AG09309 (cell line): ENCODE measurements at regions not wholly inside any gene's neighbourhood (a gene's known extent, or its start where the extent isn't known, plus 50 kb on each side); places are given as distances from the start of the nearest gene placed in this dataset.
"Not testable (repeated sequence)": the region's sequence is repeated elsewhere in the genome, so short reads cannot be mapped to it uniquely, and the experiment has no call there.

ENCODE experiments used
- DNase-seq: peaks from one replicate; pipeline ENCODE4 v3.0.0-alpha.2; 2010; ENCODE audit warnings: low read depth
- H3K4me3 ChIP-seq: 2 replicates; pipeline ENCODE4 v1.5.1; 2011; ENCODE audit warnings: mild to moderate bottlenecking, low read depth, low read length, moderate library complexity; ENCODE audit not compliant: control insufficient read depth
- TF ChIP-seq, protein P1 (sequence below): IDR thresholded peaks from 2 replicates; pipeline ENCODE4 v1.5.1; 2011; ENCODE audit warnings: mild to moderate bottlenecking, low read depth, low read length, inconsistent platforms; ENCODE audit not compliant: insufficient read depth, control insufficient read depth; ENCODE audit errors: missing control alignments

DNA sequence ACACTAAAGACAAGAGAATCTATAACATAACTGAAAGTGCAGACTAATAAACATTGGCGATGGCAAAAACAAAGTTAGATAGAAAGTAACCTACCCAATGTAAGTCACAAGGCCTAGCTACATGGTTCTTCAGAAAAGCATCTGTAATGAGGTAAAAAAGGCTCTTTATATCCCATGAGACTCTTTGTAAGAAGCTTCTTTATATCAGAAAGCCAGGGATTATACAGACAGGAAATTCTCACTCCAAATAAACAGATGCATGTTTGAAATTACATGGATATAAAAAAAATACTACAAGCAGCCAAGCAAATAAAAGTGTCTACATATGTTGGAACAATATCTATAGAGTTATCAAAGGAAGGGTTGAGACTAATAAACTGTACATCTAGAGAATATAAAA lies 284.9 kb upstream of the NRSN1 start:
- TF ChIP-seq, protein P1, sequence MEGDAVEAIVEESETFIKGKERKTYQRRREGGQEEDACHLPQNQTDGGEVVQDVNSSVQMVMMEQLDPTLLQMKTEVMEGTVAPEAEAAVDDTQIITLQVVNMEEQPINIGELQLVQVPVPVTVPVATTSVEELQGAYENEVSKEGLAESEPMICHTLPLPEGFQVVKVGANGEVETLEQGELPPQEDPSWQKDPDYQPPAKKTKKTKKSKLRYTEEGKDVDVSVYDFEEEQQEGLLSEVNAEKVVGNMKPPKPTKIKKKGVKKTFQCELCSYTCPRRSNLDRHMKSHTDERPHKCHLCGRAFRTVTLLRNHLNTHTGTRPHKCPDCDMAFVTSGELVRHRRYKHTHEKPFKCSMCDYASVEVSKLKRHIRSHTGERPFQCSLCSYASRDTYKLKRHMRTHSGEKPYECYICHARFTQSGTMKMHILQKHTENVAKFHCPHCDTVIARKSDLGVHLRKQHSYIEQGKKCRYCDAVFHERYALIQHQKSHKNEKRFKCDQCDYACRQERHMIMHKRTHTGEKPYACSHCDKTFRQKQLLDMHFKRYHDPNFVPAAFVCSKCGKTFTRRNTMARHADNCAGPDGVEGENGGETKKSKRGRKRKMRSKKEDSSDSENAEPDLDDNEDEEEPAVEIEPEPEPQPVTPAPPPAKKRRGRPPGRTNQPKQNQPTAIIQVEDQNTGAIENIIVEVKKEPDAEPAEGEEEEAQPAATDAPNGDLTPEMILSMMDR: no peak
- no peak for DNase-seq
- no peak overlapping the region for H3K4me3 ChIP-seq

DNA sequence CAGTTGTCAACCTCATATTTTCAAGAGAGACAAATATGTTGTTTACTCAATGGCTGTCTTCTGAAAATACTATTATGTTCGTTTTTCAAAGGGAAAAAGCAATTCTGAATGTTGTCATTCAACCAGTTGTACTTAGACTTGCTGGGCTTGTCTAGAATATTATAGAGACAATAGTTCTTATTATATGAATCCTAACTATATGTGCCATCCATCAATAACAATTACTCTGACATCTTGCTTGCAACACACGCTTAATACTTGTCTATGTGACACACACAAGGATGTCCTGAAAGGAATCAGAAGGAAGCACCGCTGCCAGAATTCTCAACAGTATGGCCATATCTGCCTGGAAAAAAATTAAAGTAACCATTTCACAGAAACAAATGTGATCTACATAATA lies 283.3 kb upstream of the NRSN1 start:
- H3K4me3 ChIP-seq: no peak overlapping the region
- TF ChIP-seq, protein P1: no peak
- no peak for DNase-seq

DNA sequence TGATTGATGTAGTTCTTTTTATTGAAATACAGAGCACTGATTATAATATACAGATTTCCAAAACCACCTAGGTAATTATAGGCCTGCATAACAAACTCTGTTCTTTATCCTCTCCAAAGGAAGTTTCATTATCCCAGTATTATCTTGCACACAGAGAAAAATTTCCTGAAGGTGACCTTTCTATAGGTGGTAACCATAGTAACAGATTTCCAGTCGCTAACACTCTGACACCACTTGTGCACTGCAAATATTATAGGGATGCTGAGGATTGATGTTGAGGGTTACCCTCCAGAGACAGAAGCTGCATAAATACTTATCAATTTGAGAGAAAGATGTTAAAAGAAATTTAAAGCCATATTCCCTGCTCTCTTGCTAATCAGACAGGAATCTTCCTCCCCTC lies 274.5 kb upstream of the NRSN1 start:
- no peak overlapping the region for H3K4me3 ChIP-seq
- no peak for DNase-seq
- TF ChIP-seq, protein P1: no peak

DNA sequence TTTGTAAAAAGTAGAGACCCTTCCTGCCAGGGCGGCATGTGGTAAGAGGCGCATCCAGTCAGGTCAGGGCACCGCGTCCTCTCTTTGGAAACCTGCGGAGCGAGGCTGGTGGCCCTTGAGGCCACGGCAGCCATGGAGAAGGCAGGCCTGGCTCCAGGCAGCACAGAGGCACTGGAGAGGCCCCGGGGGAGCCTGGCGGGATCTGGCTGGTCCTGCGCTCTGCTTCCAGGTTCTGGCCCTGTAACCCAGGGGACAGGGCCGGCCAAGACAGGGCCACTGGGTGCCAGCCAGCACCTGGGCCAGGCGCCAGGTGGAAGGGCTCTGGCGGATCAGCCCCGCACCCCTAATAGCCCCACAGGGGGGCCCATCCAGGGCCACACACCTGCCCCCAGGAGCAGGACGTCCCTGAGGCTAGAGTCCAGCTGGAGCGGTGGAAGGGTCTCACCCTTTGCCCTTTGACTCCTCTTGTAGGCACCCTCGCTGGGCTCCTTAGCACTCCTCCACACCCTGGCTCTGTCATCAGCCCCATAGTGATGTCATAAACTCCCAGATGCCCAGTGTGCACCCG lies 272.4 kb upstream of the NRSN1 start:
- not testable (repeated sequence) for DNase-seq, H3K4me3 ChIP-seq

DNA sequence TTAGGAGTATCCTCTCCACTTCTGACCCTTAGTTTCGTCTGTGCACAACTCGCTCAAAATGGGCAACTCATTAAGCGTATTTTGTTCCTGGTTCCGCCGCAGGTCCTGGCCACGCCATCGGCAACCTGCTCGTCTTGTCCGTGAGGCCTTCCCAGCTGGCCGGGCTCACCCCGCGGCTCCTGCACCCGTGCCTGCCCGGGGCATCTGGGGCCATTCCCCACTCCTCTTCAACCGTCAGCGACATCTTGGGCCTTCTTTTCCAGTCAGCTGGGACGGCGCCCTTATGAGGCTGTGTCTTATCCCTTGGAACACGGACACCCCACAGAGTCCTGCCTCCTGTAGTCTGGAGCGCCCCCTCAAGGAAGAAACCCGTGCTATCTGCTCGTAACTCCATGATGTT lies 271.9 kb upstream of the NRSN1 start:
- not testable (repeated sequence) for DNase-seq, H3K4me3 ChIP-seq

DNA sequence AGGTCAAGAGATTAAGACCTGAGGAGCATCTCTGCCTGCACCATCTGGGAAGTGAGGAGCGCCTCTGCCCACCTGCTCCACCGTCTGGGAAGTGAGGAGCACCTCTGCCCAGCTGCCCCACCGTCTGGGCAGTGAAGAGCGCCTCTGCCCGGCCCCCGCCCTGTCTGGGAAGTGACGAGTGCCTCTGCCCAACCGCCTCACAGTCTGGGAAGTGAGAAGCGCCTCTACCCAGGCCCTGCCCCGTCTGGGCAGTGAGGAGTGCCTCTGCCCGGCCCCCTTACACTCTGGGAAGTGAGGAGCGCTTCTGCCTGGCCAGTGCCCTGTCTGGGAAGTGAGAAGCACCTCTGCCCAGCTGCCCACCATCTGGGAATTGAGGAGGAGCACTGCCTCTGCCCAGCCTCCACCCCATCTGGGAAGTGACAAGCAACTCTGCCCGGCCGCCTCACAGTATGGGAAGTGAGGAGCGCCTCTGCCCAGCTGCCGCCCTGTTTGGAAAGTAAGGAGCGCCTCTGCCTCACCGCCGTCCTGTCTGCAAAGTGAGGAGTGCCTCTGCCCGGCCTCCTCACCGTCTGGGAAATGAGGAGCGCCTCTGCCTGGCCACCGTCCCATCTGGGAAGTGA lies 270.4 kb upstream of the NRSN1 start:
- TF ChIP-seq, protein P1: no peak
- no peak for DNase-seq
- no peak overlapping the region for H3K4me3 ChIP-seq

DNA sequence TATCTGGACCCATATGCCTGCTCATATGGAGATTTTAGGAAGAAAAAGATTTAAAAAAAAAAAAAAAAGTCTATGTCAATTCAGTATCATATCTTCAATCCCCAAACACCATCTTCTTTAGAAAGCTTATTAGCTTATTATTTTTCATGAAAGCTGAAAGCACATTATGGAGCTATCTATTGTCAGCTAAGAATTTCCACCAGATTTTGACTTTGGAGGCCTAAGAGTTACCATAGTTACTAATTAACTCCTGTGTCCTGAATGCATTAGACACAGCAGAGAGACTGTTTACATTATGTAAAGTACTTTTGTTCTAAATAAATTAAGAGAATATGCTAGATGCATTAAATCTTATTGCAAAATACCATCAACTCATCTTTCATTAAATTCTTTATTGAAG lies 255.5 kb upstream of the NRSN1 start:
- no peak overlapping the region for H3K4me3 ChIP-seq
- DNase-seq: no peak
- TF ChIP-seq, protein P1: no peak

DNA sequence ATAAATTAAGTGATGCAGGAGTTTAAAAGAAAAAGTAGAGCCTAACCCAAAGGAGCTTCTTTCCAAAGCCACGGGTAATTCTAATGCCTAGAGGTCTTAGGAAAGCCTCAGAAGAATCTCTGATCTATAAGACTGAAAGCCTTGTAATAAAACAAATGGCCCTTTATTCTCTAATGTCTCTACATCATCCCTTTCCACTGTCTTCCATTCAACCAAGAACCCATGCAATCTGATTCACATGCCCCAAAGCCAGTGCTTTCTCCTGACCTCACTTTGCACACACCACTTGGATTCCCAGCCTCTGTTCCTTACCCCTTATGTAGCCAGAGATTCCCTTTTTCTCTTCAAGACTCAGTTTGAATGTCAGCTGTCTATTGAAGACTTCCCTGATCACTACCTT lies 252.9 kb upstream of the NRSN1 start:
- no peak for DNase-seq
- no peak overlapping the region for H3K4me3 ChIP-seq
- TF ChIP-seq, protein P1: no peak
